ENCODE measurements at regions not wholly inside any gene's neighbourhood (a gene's known extent, or its start where the extent isn't known, plus 50 kb on each side); places are given as distances from the start of the nearest gene placed in this dataset.
A peak's percentile ranks its signal among the peaks of the same experiment; 100 is the strongest.

DNA sequence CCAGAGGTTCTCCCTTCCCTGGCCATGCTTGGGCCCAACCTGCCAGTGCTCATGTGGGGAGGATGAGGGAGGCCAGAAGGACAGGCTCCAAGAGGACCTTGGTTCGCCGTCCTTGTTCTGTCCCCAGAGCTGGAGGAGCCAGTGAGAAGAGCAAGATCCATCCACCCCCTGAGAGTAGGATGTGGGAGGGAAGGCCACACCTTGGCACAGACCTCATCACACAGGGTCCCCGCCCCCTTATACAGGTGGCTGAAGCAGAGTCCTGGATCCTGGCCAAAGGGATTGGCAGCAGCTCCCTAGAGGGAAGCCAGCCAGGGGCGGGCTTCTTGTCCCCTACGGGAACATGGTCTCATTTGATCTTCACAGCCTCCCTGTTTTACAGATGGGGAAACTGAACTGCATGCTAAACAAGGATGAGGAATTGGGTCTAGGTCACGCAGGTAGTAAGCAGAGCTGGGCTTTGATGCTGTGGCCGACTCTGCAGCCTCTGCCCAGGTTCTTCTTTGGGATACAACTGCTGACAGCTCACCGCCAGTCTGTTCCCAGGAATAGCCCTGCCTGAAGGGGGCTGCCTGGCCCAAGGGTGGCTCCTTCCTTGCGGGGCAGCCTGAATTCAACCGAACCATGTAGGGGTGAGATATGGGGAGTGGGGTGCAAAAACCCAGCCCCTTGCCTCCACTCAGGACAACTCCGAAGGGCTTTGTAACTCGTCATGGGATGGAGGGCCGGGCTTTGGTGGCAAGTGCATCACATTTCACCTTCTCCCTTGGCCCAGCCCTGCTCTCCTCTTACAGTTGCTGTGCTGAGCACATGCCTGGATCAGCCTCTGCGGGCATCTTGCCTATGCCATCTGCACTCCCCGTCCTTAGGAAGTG, 62.2 kb upstream of the KDM7A start:
- H3K27ac Mint-ChIP-seq (ENCODE audit: unreplicated experiment): no peak overlapping the region
- no peaks in the 10 kb centered on the region for H3K36me3 Mint-ChIP-seq (ENCODE audit: insufficient read depth, unreplicated experiment)
- H3K4me3 Mint-ChIP-seq (ENCODE audit: low read depth, unreplicated experiment): no peak overlapping the region
- H3K9me3 Mint-ChIP-seq (ENCODE audit: low read depth, unreplicated experiment): no peaks in the 10 kb centered on the region
- H3K27me3 Mint-ChIP-seq (ENCODE audit: unreplicated experiment): no peaks in the 10 kb centered on the region
- peaks cover 18% of the 10 kb centered on the region for H3K4me1 Mint-ChIP-seq (ENCODE audit: low read depth, unreplicated experiment)
- peak; percentile 53 for DNase-seq
- intact Hi-C loops (cut with micrococcal nuclease; ENCODE audit: unreplicated experiment): no loop called here
- CTCF ChIA-PET: no interaction called here
- TF ChIP-seq, protein P1, sequence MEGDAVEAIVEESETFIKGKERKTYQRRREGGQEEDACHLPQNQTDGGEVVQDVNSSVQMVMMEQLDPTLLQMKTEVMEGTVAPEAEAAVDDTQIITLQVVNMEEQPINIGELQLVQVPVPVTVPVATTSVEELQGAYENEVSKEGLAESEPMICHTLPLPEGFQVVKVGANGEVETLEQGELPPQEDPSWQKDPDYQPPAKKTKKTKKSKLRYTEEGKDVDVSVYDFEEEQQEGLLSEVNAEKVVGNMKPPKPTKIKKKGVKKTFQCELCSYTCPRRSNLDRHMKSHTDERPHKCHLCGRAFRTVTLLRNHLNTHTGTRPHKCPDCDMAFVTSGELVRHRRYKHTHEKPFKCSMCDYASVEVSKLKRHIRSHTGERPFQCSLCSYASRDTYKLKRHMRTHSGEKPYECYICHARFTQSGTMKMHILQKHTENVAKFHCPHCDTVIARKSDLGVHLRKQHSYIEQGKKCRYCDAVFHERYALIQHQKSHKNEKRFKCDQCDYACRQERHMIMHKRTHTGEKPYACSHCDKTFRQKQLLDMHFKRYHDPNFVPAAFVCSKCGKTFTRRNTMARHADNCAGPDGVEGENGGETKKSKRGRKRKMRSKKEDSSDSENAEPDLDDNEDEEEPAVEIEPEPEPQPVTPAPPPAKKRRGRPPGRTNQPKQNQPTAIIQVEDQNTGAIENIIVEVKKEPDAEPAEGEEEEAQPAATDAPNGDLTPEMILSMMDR (IDR thresholded peaks at IDR 0.05; ENCODE audit: unreplicated experiment): no peak
- BruUV-seq (replicated peaks): no TSS peak

DNA sequence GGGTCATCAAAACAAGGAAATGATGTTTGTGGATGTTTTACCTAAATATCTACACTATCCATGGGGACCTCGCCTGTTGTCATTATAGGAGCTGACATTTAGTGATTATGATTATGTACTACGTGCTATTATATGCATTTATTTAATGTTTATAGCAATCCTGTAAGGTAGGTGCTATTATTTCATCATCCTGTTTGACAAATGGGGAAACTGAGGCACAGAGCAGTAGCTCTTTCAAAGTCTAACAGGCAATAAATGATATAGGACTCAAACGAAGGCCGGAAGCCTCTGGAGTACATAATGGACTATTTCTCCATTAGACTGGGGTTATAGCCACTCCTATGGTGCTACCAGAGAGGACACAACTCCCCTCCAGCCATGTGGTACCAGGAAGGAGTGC, 60.6 kb upstream of the KDM7A start:
- no TSS peak for BruUV-seq (replicated peaks)

DNA sequence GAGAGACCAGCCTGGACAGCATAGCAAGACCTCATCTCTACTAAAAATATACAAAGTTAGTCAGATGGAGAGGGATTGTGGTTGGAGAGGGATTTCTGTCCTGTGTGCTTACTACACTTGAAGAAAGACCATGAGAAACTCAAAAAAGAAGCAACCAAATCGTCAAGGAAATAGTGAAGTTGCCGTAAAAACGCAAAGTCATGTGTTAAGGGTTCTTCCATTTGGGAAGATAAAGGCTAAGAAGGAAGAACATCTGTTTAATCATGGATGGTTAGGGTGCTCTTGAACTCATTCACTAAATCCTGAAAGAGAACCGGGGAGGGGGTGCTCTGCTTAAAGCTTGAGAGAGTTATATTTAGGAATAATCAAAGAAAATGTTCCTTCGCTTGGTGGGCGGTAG, 59.8 kb upstream of the KDM7A start:
- no peak for DNase-seq
- no TSS peak for BruUV-seq (replicated peaks)
- intact Hi-C loops (cut with micrococcal nuclease; ENCODE audit: unreplicated experiment): no loop called here
- no peak overlapping the region for H3K4me3 Mint-ChIP-seq (ENCODE audit: low read depth, unreplicated experiment)
- H3K36me3 Mint-ChIP-seq (ENCODE audit: insufficient read depth, unreplicated experiment): peaks cover 5% of the 10 kb centered on the region
- no peaks in the 10 kb centered on the region for H3K9me3 Mint-ChIP-seq (ENCODE audit: low read depth, unreplicated experiment)
- no peaks in the 10 kb centered on the region for H3K27me3 Mint-ChIP-seq (ENCODE audit: unreplicated experiment)
- no peak overlapping the region for H3K27ac Mint-ChIP-seq (ENCODE audit: unreplicated experiment)
- peaks cover 17% of the 10 kb centered on the region for H3K4me1 Mint-ChIP-seq (ENCODE audit: low read depth, unreplicated experiment)
- CTCF ChIA-PET: no interaction called here
- TF ChIP-seq, protein P1 (IDR thresholded peaks at IDR 0.05; ENCODE audit: unreplicated experiment): no peak

More for the DNA sequence above, 60.6 kb upstream of the KDM7A start:
- TF ChIP-seq, protein P1 (IDR thresholded peaks at IDR 0.05; ENCODE audit: unreplicated experiment): no peak
- Mint-ChIP-seq H3K4me3 (ENCODE audit: low read depth, unreplicated experiment) (no peak overlapping the region), H3K9me3 (ENCODE audit: low read depth, unreplicated experiment) (no peaks in the 10 kb centered on the region), H3K36me3 (ENCODE audit: insufficient read depth, unreplicated experiment) (no peaks in the 10 kb centered on the region), H3K27ac (ENCODE audit: unreplicated experiment) (no peak overlapping the region), H3K27me3 (ENCODE audit: unreplicated experiment) (no peaks in the 10 kb centered on the region), H3K4me1 (ENCODE audit: low read depth, unreplicated experiment) (peaks cover 15% of the 10 kb centered on the region)
- intact Hi-C loops (cut with micrococcal nuclease; ENCODE audit: unreplicated experiment): no loop called here
- CTCF ChIA-PET: no interaction called here
- no peak for DNase-seq

DNA sequence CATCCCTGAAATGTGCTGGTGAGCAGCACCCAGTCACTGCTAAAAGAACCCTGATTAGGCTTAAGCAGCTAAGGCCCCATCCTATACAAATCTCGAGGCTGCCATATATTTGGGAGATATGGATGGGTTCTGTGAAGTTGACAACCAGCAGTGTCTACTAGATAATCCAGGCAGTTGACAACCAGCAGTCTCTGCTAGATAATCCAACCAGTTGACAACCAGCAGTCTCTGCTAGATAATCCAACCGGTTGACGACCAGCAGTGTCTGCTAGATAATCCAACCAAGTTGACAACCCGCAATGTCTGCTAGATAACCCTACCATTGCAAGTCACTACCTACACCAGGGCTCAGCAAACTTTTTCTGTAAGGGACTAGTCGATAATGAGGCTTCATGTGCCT, 58.3 kb upstream of the KDM7A start:
- H3K27me3 Mint-ChIP-seq (ENCODE audit: unreplicated experiment): peaks cover 4% of the 10 kb centered on the region

More for the DNA sequence above, 58.3 kb upstream of the KDM7A start:
- Mint-ChIP-seq H3K4me1 (ENCODE audit: low read depth, unreplicated experiment) (peaks cover 22% of the 10 kb centered on the region), H3K4me3 (ENCODE audit: low read depth, unreplicated experiment) (no peak overlapping the region), H3K27ac (ENCODE audit: unreplicated experiment) (no peak overlapping the region), H3K9me3 (ENCODE audit: low read depth, unreplicated experiment) (no peaks in the 10 kb centered on the region), H3K36me3 (ENCODE audit: insufficient read depth, unreplicated experiment) (peaks cover 19% of the 10 kb centered on the region)
- no peak for DNase-seq
- TF ChIP-seq, protein P1 (IDR thresholded peaks at IDR 0.05; ENCODE audit: unreplicated experiment): no peak
- intact Hi-C loops (cut with micrococcal nuclease; ENCODE audit: unreplicated experiment): no loop called here
- no TSS peak for BruUV-seq (replicated peaks)
- CTCF ChIA-PET: no interaction called here

Data from Calu3 (cell line).